ENCODE measurements at regions not wholly inside any gene's neighbourhood (a gene's known extent, or its start where the extent isn't known, plus 50 kb on each side); places are given as distances from the start of the nearest gene placed in this dataset.

DNA sequence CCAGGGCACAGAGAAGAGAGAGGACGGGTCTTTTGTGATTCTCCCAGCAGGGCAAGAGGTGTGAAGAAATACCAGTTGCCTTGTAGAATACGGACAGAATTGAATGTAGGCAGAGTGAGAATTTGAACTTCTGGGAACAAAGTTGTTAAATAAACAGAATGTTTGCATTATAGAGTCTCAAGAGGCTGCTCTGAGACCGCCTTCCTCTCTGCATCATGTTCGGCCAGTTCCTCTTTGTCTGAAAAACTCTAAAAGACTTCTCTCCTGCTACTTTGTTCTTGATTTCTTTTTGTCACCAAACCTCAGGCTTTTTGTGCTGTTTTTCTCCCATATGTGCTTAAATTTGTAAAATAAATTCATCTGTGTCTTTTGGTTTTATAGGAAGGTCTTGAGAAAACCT, 256.4 kb downstream of the DLEU7 start:
- no peak for ATAC-seq (ENCODE audit: low FRiP score)
- TF ChIP-seq, protein P1, sequence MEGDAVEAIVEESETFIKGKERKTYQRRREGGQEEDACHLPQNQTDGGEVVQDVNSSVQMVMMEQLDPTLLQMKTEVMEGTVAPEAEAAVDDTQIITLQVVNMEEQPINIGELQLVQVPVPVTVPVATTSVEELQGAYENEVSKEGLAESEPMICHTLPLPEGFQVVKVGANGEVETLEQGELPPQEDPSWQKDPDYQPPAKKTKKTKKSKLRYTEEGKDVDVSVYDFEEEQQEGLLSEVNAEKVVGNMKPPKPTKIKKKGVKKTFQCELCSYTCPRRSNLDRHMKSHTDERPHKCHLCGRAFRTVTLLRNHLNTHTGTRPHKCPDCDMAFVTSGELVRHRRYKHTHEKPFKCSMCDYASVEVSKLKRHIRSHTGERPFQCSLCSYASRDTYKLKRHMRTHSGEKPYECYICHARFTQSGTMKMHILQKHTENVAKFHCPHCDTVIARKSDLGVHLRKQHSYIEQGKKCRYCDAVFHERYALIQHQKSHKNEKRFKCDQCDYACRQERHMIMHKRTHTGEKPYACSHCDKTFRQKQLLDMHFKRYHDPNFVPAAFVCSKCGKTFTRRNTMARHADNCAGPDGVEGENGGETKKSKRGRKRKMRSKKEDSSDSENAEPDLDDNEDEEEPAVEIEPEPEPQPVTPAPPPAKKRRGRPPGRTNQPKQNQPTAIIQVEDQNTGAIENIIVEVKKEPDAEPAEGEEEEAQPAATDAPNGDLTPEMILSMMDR (IDR thresholded peaks at IDR 0.05), result no peak

DNA sequence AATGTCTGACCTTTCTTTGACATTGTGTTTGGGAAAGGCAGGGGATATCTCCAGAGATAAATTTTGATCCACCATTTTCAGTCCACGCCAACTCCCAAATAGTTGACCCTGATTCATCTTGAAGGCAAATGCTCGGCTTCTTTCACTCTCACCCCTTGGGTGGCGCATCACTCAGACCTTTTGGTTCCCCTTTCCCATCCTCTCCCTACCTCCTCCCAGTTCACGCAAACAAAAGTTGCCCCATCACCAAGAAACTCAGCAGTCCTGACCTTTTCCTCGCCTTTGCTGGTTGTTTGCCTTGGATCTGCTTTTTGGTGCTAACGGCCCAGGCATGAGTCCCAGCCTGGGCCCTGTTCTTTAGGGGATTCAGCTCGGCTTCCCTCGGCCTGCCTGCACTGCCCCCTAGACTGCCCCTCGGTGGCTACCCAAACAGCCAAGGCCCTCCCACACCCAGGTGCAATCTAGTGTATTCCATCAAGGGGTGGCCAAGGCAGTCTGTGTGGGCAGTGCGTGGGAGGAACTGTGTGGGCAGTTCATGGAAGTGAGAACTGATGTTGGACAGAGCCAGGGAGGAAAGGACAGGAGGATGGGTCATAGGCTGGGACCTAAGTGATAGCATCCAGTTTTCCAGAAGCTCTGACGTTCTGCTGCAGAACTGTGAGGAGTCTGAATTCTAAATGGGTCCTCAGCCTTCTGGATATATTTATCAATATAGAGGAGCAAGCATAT, 255.7 kb downstream of the DLEU7 start:
- ATAC-seq (ENCODE audit: low FRiP score) (no peak), DNase-seq (ENCODE audit: low spot score) (no peak)
- TF ChIP-seq, protein P1 (IDR thresholded peaks at IDR 0.05), result no peak

More for the DNA sequence above, 256.4 kb downstream of the DLEU7 start:
- no peak for DNase-seq (ENCODE audit: low spot score)

DNA sequence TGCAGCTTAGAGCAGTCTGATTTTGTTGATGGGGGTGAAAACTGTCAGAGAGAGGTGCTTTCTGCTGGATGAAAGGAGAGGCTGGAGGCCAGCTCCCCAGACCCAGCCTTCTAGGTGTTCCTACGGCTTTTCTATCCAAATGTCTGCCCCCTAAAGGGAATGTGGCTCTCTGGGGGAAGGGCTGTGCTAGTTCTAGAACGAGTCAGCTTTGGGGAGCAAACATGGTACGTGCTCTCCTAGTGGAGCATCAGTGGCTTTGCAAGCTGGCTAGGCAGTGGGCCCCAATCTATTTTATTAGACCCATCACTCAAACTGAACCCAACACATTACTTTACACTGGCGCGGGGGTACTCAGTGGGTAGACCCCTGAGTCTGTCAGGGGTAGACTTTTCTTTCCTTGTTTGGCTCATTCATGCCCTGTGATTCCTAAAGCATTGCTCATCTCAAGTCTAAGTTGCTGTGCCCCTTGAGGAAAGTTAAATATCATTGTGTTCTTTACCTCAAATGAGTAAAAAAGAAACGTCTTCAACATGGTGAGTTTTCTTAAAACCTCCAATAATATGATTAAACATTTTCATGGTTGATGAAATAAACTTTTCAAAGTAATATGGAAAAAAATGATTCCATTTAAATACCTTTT, 254.9 kb downstream of the DLEU7 start:
- no peak for DNase-seq (ENCODE audit: low spot score)
- TF ChIP-seq, protein P1 (IDR thresholded peaks at IDR 0.05), result no peak
- no peak for ATAC-seq (ENCODE audit: low FRiP score)

DNA sequence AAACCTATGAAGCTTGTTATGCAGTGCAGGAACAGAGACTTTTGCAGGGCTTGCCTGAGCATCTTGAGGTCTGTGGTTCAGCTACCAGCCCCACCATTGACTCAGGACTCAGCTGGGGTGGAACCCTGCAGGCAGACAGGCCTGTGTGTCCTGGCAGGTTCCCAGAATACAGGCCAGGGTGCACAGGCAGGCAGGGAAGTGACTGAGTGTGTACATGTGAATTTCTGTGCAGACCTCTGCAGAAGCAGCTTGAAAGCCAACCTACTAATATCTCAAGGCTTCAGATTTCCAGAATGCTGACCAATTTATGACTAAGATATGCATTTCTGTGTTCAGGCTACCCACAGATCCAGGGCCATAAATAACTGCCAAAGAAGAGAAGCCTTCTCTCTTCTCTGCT, 254.4 kb downstream of the DLEU7 start:
- TF ChIP-seq, protein P1 (IDR thresholded peaks at IDR 0.05), result no peak
- ATAC-seq (ENCODE audit: low FRiP score) (peak; percentile 33), DNase-seq (ENCODE audit: low spot score) (no peak)

DNA sequence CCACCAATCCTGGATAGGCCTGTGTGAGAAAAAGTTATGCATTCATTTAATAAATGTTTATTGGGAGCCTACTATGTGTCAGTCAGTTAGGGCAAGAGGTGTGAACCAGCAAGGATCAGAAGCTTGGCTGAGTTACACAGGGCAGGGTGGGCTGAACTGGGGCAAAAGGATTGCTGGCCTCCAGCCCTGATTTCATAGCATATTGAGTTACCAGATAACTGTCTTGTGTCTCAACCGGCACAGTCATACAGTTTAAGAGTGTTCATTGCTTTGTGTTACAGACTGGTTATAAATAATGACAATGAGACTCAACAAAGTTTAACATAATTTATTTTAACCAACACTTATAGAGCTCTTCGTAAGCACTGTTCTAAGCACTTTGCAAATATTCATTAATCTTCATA, 253.8 kb downstream of the DLEU7 start:
- TF ChIP-seq, protein P1 (IDR thresholded peaks at IDR 0.05), result no peak
- ATAC-seq (ENCODE audit: low FRiP score) (peak; percentile 85), DNase-seq (ENCODE audit: low spot score) (no peak)

DNA sequence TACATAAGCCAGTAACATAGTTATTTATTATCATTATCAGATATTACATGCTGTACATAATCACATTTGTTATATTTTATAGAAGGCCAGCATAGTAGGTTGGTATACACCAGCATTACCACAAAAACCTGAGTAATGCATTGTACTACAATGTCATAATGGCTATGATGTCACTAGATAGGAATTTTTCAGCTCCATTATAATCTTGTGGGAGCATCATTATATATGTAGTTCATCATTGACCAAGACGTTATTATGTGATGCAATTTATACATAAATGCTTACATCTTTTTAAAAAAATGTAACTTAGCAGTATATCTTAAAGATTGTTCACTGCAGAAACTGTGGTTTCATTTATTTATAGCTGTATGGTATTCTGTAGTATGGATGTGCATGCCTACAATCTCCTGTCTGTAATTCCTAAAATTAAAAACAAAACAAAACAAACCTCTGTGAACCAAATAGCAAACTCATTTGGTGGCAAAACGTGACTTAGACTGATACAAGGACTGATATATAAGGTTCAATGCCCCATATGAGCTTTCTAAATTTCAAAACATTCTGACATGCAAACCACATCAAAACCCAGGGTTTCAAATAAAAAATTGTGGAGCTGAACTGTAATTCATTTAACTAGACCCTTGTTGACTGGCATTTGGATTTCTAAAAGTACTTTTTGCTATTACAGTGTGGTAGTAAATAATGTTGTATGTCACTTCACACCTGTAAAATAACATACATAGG, 250.9 kb downstream of the DLEU7 start:
- TF ChIP-seq, protein P1 (IDR thresholded peaks at IDR 0.05), result no peak
- DNase-seq (ENCODE audit: low spot score) (no peak), ATAC-seq (ENCODE audit: low FRiP score) (no peak)
